GM12878 (cell line): ENCODE measurements at regions not wholly inside any gene's neighbourhood (a gene's known extent, or its start where the extent isn't known, plus 50 kb on each side); places are given as distances from the start of the nearest gene placed in this dataset.

ENCODE experiments used
- ATAC-seq: fragments of 200-7000 bp; cut with Tn5 transposase; 3 replicates; pipeline ENCODE4 v1.9.1; 2020; ENCODE audit warnings: mild to moderate bottlenecking, moderate library complexity
- BruUV-seq: library from RNA; stranded (reverse); fragments of 400-500 nt; replicated peaks from 2 replicates; lab custom pipeline; 2021; lab: Mats Ljungman, UMichigan
- CTCF ChIA-PET: fragments of 300-600 bp; sonication (Branson Sonifier 250); formaldehyde crosslinking; extraction: SDS; loops from one replicate; lab custom pipeline; 2021; ENCODE audit warnings: inconsistent platforms; lab: Yijun Ruan, JAX
- POLR2A ChIA-PET: fragments of 350-600 bp; formaldehyde crosslinking; extraction: SDS; loops from one replicate; lab custom pipeline; 2021; ENCODE audit warnings: inconsistent platforms; lab: Charles Lee
- RAD21 ChIA-PET: fragments of 300-600 bp; sonication (Branson Sonifier 250); formaldehyde crosslinking; loops from one replicate; lab custom pipeline; 2023; ENCODE audit warnings: antibody characterized with exemption; ENCODE audit not compliant: unreplicated experiment; lab: Charles Lee
- SMC1A ChIA-PET: fragments of 300-600 bp; sonication (Branson Sonifier 250); formaldehyde crosslinking; loops from one replicate; lab custom pipeline; 2023; ENCODE audit not compliant: unreplicated experiment, uncharacterized antibody; lab: Charles Lee
- DNase-seq: peaks from one replicate; pipeline ENCODE4 v3.0.0-alpha.2; 2011; ENCODE audit warnings: low read depth, low spot score
- FAIRE-seq: peaks from 3 replicates; lab custom pipeline; 2011; peaks lifted over from hg19 to GRCh38; lab: Jason Lieb, UNC
- H2AFZ ChIP-seq: 2 replicates; pipeline ENCODE4 v1.6.0; 2011; ENCODE audit warnings: low read depth, low read length, control low read depth; ENCODE audit not compliant: control insufficient read depth
- H3K27ac ChIP-seq: 2 replicates; pipeline ENCODE4 v1.5.1; 2011; ENCODE audit warnings: control low read depth; ENCODE audit not compliant: control insufficient read depth, insufficient read depth
- H3K27me3 ChIP-seq, 2 experiments: replicated peaks in 1 of 2; 2 replicates each; pipeline versions ENCODE4 v1.6.0 to v1.6.1; 2011; ENCODE audit warnings: low read length in 1 of 2; ENCODE audit not compliant: control insufficient read depth in 2 of 2, insufficient read depth in 2 of 2
- H3K36me3 ChIP-seq, 2 experiments: 2 replicates each; pipeline ENCODE4 v1.5.1; 2011; ENCODE audit warnings: low read length in 1 of 2; ENCODE audit not compliant: control insufficient read depth in 2 of 2, insufficient read depth in 2 of 2
- H3K4me1 ChIP-seq: 2 replicates; pipeline ENCODE4 v1.6.1; 2011; ENCODE audit warnings: mild to moderate bottlenecking, low read length, moderate library complexity, mixed read lengths; ENCODE audit not compliant: control insufficient read depth, insufficient read depth
- H3K4me2 ChIP-seq: 2 replicates; pipeline ENCODE4 v1.6.0; 2011; ENCODE audit warnings: control low read depth; ENCODE audit not compliant: control insufficient read depth, insufficient read depth
- H3K4me3 ChIP-seq: fragments of 200-600 bp; sonication (generic); 2 replicates; pipeline ENCODE4 v1.5.1; 2016
- H3K79me2 ChIP-seq: 2 replicates; pipeline ENCODE4 v1.6.0; 2011; ENCODE audit warnings: low read length; ENCODE audit not compliant: control insufficient read depth, insufficient read depth
- H3K9ac ChIP-seq: 2 replicates; pipeline ENCODE4 v1.8.0; 2011; ENCODE audit warnings: low read length, control low read depth, mixed read lengths; ENCODE audit not compliant: control insufficient read depth, insufficient read depth
- H3K9me3 ChIP-seq: replicated peaks from 3 replicates; pipeline ENCODE4 v1.5.1; 2011; ENCODE audit warnings: mild to moderate bottlenecking, low read length; ENCODE audit not compliant: control insufficient read depth, insufficient read depth
- H4K20me1 ChIP-seq: 2 replicates; pipeline ENCODE4 v1.6.0; 2011; ENCODE audit not compliant: control insufficient read depth, insufficient read depth
- EED ChIP-seq: sonication (generic); IDR thresholded peaks from 2 replicates; pipeline ENCODE4 v1.6.1; 2016; ENCODE audit warnings: antibody characterized with exemption, low read depth
- EGR1 ChIP-seq, 2 experiments: IDR thresholded peaks; 1 replicate in 1 of 2; 2 replicates in 1 of 2; pipeline ENCODE4 v1.6.1; 2011 to 2012; ENCODE audit warnings: low read depth in 2 of 2, low read length in 2 of 2, borderline replicate concordance in 1 of 2, mild to moderate bottlenecking in 1 of 2, moderate library complexity in 1 of 2
- ETV6 ChIP-seq, 2 experiments: fragments of 450-650 bp in 1 of 2; IDR thresholded peaks in 1 of 2; conservative IDR thresholded peaks in 1 of 2; 2 replicates each; pipeline ENCODE4 v1.6.1; 2014; ENCODE audit warnings: antibody characterized with exemption in 1 of 2, borderline replicate concordance in 1 of 2, low read depth in 1 of 2, mild to moderate bottlenecking in 1 of 2, moderate library complexity in 1 of 2
- EZH2 ChIP-seq: IDR thresholded peaks from 2 replicates; pipeline ENCODE4 v1.6.1; 2012; ENCODE audit warnings: low read depth, mild to moderate bottlenecking, control low read depth, inconsistent platforms, low read length, borderline replicate concordance; ENCODE audit not compliant: control insufficient read depth
- HSF1 ChIP-seq: fragments of 150-350 bp; IDR thresholded peaks from 2 replicates; pipeline ENCODE4 v1.6.1; 2014; ENCODE audit warnings: mild to moderate bottlenecking, low read depth, low read length
- MYB ChIP-seq: fragments of 150-350 bp; IDR thresholded peaks from 2 replicates; pipeline ENCODE4 v1.6.1; 2014; ENCODE audit warnings: mild to moderate bottlenecking, low read depth, low read length, borderline replicate concordance
- NBN ChIP-seq: fragments of 450-650 bp; IDR thresholded peaks from 2 replicates; pipeline ENCODE4 v1.6.1; 2016
- NR2C2 ChIP-seq: IDR thresholded peaks from 2 replicates; pipeline ENCODE4 v1.6.1; 2011; ENCODE audit warnings: borderline replicate concordance, low read depth; ENCODE audit not compliant: control insufficient read depth, insufficient read length
- TCF12 ChIP-seq: IDR thresholded peaks from 2 replicates; pipeline ENCODE4 v1.6.1; 2011; ENCODE audit warnings: low read depth, mild to moderate bottlenecking, low read length
- ZBED1 ChIP-seq: IDR thresholded peaks from 2 replicates; pipeline ENCODE4 v1.6.1; 2016; ENCODE audit warnings: borderline replicate concordance
- ZNF24 ChIP-seq: fragments of 450-650 bp; IDR thresholded peaks from 2 replicates; pipeline ENCODE4 v1.6.1; 2017; ENCODE audit warnings: antibody characterized with exemption, mild to moderate bottlenecking
- WGBS: methylation state at CpG from one replicate; pipeline ENCODE4 v1.1.6; 2016; ENCODE audit warnings: low lambda C conversion rate; ENCODE audit not compliant: insufficient replicate concordance, insufficient coverage; ENCODE audit errors: missing lambda C conversion rate; 5-methylcytosine and 5-hydroxymethylcytosine counted together
- in situ Hi-C: fragments of 300-500 bp; cut with MboI; formaldehyde crosslinking; loops from 9 replicates; pipeline ENCODE4 v1.14.3; 2018; ENCODE audit warnings: mixed read lengths
- intact Hi-C: fragments of 100-400 bp; cut with micrococcal nuclease; formaldehyde crosslinking; loops from one replicate; pipeline ENCODE4 v1.14.2; 2022; ENCODE audit not compliant: unreplicated experiment
- TF ChIP-seq, protein P1 (sequence below): fragments of 450-650 bp; IDR thresholded peaks from 2 replicates; pipeline ENCODE4 v1.6.1; 2014; ENCODE audit warnings: mild to moderate bottlenecking
- TF ChIP-seq, protein P2 (sequence below): fragments of 450-650 bp; IDR thresholded peaks from 2 replicates; pipeline ENCODE4 v1.6.1; 2017; ENCODE audit warnings: antibody characterized with exemption, mild to moderate bottlenecking, moderate library complexity

- ChIA-PET RAD21 (no interaction called here), CTCF (no interaction called here)
These were observed 915.6 kb downstream of the KCNMA1 start for GRCh38 chr10:76721891-76722505.

More at GRCh38 chr10:76721891-76722505, 915.6 kb downstream of the KCNMA1 start:
- WGBS = 29% methylated on average over 1 of the region's 1 CpG
- BruUV-seq = no TSS peak
- Histone ChIP-seq H3K27me3 (no peaks in the 10 kb centered on the region), H3K9me3 (no peaks in the 10 kb centered on the region), H3K9ac (no peak overlapping the region), H4K20me1 (no peaks in the 10 kb centered on the region), H3K4me3 (no peak overlapping the region), H3K4me2 (no peak overlapping the region), H2AFZ (no peak overlapping the region), H3K36me3 (no peaks in the 10 kb centered on the region), H3K79me2 (no peaks in the 10 kb centered on the region), H3K27ac (no peak overlapping the region), H3K4me1 (no peaks in the 10 kb centered on the region)
- intact Hi-C loops = no loop called here
- FAIRE-seq (no peak), DNase-seq (no peak), ATAC-seq (no peak)
- ChIA-PET POLR2A (no interaction called here), SMC1A (interaction anchor here (0.6 to 1.1 kb wide), 2 partner anchors 418 to 974 kb away, joined by 3 read pairs; no protein-coding TSS in a partner anchor)
- TF ChIP-seq ZNF24 (no peak), EED (no peak), NR2C2 (no peak), ETV6 (conservative IDR thresholded peaks at IDR 0.05 in 1 of 2, IDR thresholded peaks at IDR 0.05 in 1 of 2; ENCODE audit: borderline replicate concordance in 1 of 2, low read depth in 1 of 2) (no peak), EGR1 (IDR thresholded peaks at IDR 0.05; ENCODE audit: borderline replicate concordance in 1 of 2, low read depth in 2 of 2, low read length in 2 of 2) (no peak), MYB (no peak), ZBED1 (no peak), NBN (no peak), TCF12 (no peak), EZH2 (no peak), HSF1 (no peak)
- TF ChIP-seq, protein P1, sequence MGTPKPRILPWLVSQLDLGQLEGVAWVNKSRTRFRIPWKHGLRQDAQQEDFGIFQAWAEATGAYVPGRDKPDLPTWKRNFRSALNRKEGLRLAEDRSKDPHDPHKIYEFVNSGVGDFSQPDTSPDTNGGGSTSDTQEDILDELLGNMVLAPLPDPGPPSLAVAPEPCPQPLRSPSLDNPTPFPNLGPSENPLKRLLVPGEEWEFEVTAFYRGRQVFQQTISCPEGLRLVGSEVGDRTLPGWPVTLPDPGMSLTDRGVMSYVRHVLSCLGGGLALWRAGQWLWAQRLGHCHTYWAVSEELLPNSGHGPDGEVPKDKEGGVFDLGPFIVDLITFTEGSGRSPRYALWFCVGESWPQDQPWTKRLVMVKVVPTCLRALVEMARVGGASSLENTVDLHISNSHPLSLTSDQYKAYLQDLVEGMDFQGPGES = no peak
- TF ChIP-seq, protein P2, sequence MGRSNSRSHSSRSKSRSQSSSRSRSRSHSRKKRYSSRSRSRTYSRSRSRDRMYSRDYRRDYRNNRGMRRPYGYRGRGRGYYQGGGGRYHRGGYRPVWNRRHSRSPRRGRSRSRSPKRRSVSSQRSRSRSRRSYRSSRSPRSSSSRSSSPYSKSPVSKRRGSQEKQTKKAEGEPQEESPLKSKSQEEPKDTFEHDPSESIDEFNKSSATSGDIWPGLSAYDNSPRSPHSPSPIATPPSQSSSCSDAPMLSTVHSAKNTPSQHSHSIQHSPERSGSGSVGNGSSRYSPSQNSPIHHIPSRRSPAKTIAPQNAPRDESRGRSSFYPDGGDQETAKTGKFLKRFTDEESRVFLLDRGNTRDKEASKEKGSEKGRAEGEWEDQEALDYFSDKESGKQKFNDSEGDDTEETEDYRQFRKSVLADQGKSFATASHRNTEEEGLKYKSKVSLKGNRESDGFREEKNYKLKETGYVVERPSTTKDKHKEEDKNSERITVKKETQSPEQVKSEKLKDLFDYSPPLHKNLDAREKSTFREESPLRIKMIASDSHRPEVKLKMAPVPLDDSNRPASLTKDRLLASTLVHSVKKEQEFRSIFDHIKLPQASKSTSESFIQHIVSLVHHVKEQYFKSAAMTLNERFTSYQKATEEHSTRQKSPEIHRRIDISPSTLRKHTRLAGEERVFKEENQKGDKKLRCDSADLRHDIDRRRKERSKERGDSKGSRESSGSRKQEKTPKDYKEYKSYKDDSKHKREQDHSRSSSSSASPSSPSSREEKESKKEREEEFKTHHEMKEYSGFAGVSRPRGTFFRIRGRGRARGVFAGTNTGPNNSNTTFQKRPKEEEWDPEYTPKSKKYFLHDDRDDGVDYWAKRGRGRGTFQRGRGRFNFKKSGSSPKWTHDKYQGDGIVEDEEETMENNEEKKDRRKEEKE = no peak
- in situ Hi-C loops = no loop called here
